Cardiac fibroblast (primary cell): ENCODE measurements at regions not wholly inside any gene's neighbourhood (a gene's known extent, or its start where the extent isn't known, plus 50 kb on each side); places are given as distances from the start of the nearest gene placed in this dataset.
A peak's percentile ranks its signal among the peaks of the same experiment; 100 is the strongest.

ENCODE experiments used
- DNase-seq, 2 donors: peaks; one replicate each; pipeline versions ENCODE4 v3.0.0 to v3.0.0-alpha.2; 2010; ENCODE audit warnings: low read depth in 2 of 2
- H3K4me3 ChIP-seq, 2 donors: replicated peaks in 1 of 2; 1 replicate in 1 of 2; 2 replicates in 1 of 2; pipeline ENCODE4 v1.5.1; 2011; ENCODE audit warnings: low read depth in 2 of 2, low read length in 2 of 2, mild to moderate bottlenecking in 2 of 2, moderate library complexity in 1 of 2
- CTCF ChIP-seq: IDR thresholded peaks from one replicate; pipeline ENCODE4 v1.5.1; 2011; ENCODE audit warnings: low read depth, mild to moderate bottlenecking, low read length, inconsistent platforms

DNA sequence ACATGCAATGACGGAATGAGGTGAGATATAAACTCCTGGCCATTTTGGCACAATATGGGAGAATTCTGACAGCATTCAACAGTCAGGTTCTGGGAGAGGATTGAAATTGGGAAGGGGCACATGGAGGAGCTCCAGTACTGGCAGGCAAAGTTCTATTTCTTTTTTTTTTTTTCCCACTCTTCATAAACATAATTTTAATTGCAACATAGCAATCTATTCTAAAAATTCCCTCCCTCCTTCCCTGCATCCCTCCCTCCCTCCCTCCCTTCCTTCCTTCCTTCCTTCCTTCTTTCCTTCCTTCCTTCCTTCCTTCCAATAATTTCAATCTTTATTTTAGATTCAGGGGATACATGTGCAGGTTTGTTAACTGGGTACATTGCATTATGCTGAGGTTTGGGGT is 93.2 kb downstream of the PTCSC3 start:
- TF ChIP-seq CTCF: no peak
- no peak for DNase-seq

DNA sequence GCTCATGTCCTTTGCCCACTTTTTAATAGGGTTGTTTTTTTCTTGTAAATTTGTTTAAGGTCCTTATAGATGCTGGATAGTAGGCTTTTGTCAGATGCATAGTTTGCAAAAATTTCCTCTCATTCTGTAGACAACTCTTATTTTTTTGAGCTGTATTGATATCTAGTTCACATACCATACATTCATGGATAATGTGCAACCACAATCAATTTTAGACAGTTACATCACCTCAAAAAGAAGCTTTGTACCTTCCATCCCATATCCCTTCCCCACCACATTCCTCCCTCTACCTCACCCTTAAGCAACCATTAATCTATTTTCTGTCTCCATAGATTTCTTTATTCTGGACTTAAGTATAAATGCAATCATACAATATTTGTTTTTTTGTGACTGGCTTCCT is 98.4 kb downstream of the PTCSC3 start:
- H3K4me3 ChIP-seq: no peak overlapping the region
- no peak for TF ChIP-seq CTCF
- DNase-seq: no peak

More for the DNA sequence above, 93.2 kb downstream of the PTCSC3 start:
- no peak overlapping the region for H3K4me3 ChIP-seq

GRCh38 chr14:36076197-36076596 is 100.3 kb downstream of the PTCSC3 start:
- H3K4me3 ChIP-seq: no peak overlapping the region
- no peak for TF ChIP-seq CTCF
- DNase-seq: no peak

- no peak overlapping the region for H3K4me3 ChIP-seq
- no peak for DNase-seq
- TF ChIP-seq CTCF: no peak
Measured at GRCh38 chr14:36075203-36075602, 101.3 kb downstream of the PTCSC3 start.

DNA sequence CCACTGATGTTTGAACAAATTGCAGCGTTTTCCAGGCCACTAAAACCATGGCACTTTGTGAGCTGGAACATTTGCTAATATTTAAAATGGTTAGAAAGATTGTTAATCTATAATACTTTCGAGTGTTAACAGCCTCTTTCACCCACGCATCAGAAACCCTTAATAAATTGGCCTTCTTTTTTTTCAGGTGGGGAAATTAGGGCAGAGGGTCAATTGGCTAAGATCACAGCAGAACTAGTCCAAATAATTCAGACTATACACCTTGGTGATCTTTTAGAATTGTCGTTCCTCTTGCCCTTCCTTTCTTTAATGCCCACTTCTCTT is 105.8 kb downstream of the PTCSC3 start:
- no peak for TF ChIP-seq CTCF
- DNase-seq: no peak
- no peak overlapping the region for H3K4me3 ChIP-seq

DNA sequence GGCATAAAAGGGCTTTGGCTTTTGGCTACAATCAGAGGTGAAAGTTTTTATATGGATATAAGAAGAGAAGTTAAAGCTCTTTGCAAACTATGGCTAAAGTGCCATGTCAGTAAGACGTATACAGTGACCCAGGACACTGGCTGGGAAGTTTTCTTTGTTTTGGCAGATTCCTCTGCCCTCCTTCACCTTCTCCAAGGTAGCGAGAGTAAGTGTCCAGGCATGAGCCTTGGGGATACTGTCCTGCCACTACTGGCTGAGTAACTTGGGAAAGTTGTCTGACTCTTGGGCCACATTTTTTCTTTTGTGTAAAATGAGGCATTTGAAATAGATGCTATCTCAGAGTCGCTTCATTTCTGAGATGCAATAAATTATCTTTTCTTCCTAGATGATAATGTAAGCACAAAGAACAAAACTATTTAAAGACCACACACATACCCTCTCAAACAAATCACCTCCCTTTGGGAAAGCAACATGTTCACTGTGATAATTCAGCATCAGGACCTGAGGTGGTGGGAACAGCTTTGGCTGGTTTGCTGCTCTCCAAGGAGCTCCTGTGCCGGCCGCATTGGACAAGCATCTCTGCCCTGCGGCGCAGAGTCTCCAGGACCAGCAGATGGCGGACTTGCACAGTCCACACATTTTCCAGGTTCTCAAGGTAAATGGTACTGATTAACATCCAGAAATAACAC is 106.3 kb downstream of the PTCSC3 start:
- TF ChIP-seq CTCF: peak; percentile 81
- DNase-seq: peak; percentile 67 to 68
- no peak overlapping the region for H3K4me3 ChIP-seq

- peak; percentile 61 for TF ChIP-seq CTCF
- DNase-seq: peak; percentile 27 to 35
- H3K4me3 ChIP-seq: no peak overlapping the region
Measured at GRCh38 chr14:36069535-36069900, 107.0 kb downstream of the PTCSC3 start.
